ENCODE measurements at regions not wholly inside any gene's neighbourhood (a gene's known extent, or its start where the extent isn't known, plus 50 kb on each side); places are given as distances from the start of the nearest gene placed in this dataset.

- TF ChIP-seq CTCF (optimal IDR thresholded peaks at IDR 0.05 in 1 of 3, IDR thresholded peaks at IDR 0.05 in 1 of 3, conservative IDR thresholded peaks at IDR 0.05 in 1 of 3; ENCODE audit: extremely low read depth in 1 of 3, insufficient read depth in 2 of 3, low read length in 3 of 3): no peak
- TF ChIP-seq EZH2 (IDR thresholded peaks at IDR 0.05; ENCODE audit: low read length): no peak
Measured at GRCh38 chr6:169398342-169399105, 144.9 kb upstream of the THBS2 start.

Measured in keratinocyte (primary cell).